ENCODE measurements at regions not wholly inside any gene's neighbourhood (a gene's known extent, or its start where the extent isn't known, plus 50 kb on each side); places are given as distances from the start of the nearest gene placed in this dataset.

DNA sequence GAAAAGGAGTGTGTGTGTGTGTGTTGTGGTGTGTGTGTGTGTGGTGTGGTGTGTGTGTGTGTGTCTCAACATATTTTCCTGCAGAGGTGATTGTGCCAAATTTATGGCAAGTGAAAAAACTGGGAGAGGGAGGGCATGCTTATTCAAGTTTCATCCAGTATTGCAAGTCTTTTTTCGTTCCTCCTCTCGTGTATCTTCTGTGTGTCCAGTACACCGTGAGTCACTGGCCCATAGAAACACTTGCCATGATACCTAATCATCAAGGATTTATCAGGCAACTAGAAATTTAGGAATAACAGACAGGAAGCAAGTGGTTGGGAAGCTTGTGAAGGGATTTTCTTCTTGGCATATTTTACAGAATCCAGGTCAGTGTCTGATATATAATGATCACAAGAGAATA is 820.5 kb downstream of the GATA3 start:
- H3K36me3 Mint-ChIP-seq (ENCODE audit: unreplicated experiment), result no peaks in the 10 kb centered on the region
- no peaks in the 10 kb centered on the region for H3K9me3 Mint-ChIP-seq (ENCODE audit: unreplicated experiment)
- no peak overlapping the region for H3K4me3 Mint-ChIP-seq (ENCODE audit: unreplicated experiment)
- DNase-seq, result no peak
- H3K27ac Mint-ChIP-seq (ENCODE audit: unreplicated experiment), result no peak overlapping the region
- peaks cover 25% of the 10 kb centered on the region for H3K4me1 Mint-ChIP-seq (ENCODE audit: low read depth, unreplicated experiment)
- TF ChIP-seq, protein P1, sequence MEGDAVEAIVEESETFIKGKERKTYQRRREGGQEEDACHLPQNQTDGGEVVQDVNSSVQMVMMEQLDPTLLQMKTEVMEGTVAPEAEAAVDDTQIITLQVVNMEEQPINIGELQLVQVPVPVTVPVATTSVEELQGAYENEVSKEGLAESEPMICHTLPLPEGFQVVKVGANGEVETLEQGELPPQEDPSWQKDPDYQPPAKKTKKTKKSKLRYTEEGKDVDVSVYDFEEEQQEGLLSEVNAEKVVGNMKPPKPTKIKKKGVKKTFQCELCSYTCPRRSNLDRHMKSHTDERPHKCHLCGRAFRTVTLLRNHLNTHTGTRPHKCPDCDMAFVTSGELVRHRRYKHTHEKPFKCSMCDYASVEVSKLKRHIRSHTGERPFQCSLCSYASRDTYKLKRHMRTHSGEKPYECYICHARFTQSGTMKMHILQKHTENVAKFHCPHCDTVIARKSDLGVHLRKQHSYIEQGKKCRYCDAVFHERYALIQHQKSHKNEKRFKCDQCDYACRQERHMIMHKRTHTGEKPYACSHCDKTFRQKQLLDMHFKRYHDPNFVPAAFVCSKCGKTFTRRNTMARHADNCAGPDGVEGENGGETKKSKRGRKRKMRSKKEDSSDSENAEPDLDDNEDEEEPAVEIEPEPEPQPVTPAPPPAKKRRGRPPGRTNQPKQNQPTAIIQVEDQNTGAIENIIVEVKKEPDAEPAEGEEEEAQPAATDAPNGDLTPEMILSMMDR (IDR thresholded peaks at IDR 0.05; ENCODE audit: partially characterized antibody, unreplicated experiment), result no peak
- H3K27me3 Mint-ChIP-seq (ENCODE audit: unreplicated experiment), result peaks cover 3% of the 10 kb centered on the region

DNA sequence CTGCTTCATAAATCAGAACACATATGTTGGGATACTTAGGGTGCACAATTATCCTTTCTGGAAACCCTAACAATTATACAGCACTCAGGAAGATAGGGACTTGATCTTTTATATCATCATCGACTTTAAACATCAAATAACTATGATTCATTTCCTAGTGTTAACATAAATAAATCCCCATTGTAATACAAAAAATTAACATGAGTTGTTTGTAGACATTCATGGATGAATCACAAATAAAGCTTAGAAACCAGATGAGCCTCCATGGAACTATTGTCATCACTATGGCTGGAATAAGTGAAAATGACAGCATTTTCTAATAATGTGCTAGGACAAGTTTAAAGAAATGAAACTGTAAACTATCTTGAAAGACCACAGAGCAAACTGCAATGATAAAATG is 821.7 kb downstream of the GATA3 start:
- TF ChIP-seq, protein P1 (IDR thresholded peaks at IDR 0.05; ENCODE audit: partially characterized antibody, unreplicated experiment), result no peak
- Mint-ChIP-seq H3K36me3 (ENCODE audit: unreplicated experiment) (no peaks in the 10 kb centered on the region), H3K4me1 (ENCODE audit: low read depth, unreplicated experiment) (peaks cover 20% of the 10 kb centered on the region), H3K27me3 (ENCODE audit: unreplicated experiment) (peaks cover 3% of the 10 kb centered on the region), H3K27ac (ENCODE audit: unreplicated experiment) (no peak overlapping the region), H3K4me3 (ENCODE audit: unreplicated experiment) (no peak overlapping the region), H3K9me3 (ENCODE audit: unreplicated experiment) (no peaks in the 10 kb centered on the region)
- DNase-seq, result no peak

- TF ChIP-seq, protein P1 (IDR thresholded peaks at IDR 0.05; ENCODE audit: partially characterized antibody, unreplicated experiment), result no peak
- H3K27ac Mint-ChIP-seq (ENCODE audit: unreplicated experiment), result no peak overlapping the region
- H3K4me1 Mint-ChIP-seq (ENCODE audit: low read depth, unreplicated experiment), result peaks cover 3% of the 10 kb centered on the region
- no peak overlapping the region for H3K4me3 Mint-ChIP-seq (ENCODE audit: unreplicated experiment)
- H3K27me3 Mint-ChIP-seq (ENCODE audit: unreplicated experiment), result no peaks in the 10 kb centered on the region
- no peak for DNase-seq
- H3K9me3 Mint-ChIP-seq (ENCODE audit: unreplicated experiment), result no peaks in the 10 kb centered on the region
- no peaks in the 10 kb centered on the region for H3K36me3 Mint-ChIP-seq (ENCODE audit: unreplicated experiment)
Observed at GRCh38 chr10:8889538-8889937, 835.0 kb downstream of the GATA3 start.

GRCh38 chr10:8893102-8893501 is 838.6 kb downstream of the GATA3 start:
- Mint-ChIP-seq H3K9me3 (ENCODE audit: unreplicated experiment) (no peaks in the 10 kb centered on the region), H3K27me3 (ENCODE audit: unreplicated experiment) (no peaks in the 10 kb centered on the region), H3K27ac (ENCODE audit: unreplicated experiment) (no peak overlapping the region), H3K4me1 (ENCODE audit: low read depth, unreplicated experiment) (peaks cover 3% of the 10 kb centered on the region), H3K36me3 (ENCODE audit: unreplicated experiment) (no peaks in the 10 kb centered on the region), H3K4me3 (ENCODE audit: unreplicated experiment) (no peak overlapping the region)
- TF ChIP-seq, protein P1 (IDR thresholded peaks at IDR 0.05; ENCODE audit: partially characterized antibody, unreplicated experiment), result no peak
- no peak for DNase-seq

GRCh38 chr10:8894148-8894547 is 839.7 kb downstream of the GATA3 start:
- TF ChIP-seq, protein P1 (IDR thresholded peaks at IDR 0.05; ENCODE audit: partially characterized antibody, unreplicated experiment), result no peak
- H3K4me3 Mint-ChIP-seq (ENCODE audit: unreplicated experiment), result no peak overlapping the region
- peaks cover 7% of the 10 kb centered on the region for H3K4me1 Mint-ChIP-seq (ENCODE audit: low read depth, unreplicated experiment)

More at GRCh38 chr10:8894148-8894547, 839.7 kb downstream of the GATA3 start:
- Mint-ChIP-seq H3K27ac (ENCODE audit: unreplicated experiment) (no peak overlapping the region), H3K27me3 (ENCODE audit: unreplicated experiment) (no peaks in the 10 kb centered on the region), H3K36me3 (ENCODE audit: unreplicated experiment) (no peaks in the 10 kb centered on the region), H3K9me3 (ENCODE audit: unreplicated experiment) (no peaks in the 10 kb centered on the region)
- DNase-seq, result no peak
